Mesothelial cell of epicardium (in vitro differentiated cells): ENCODE measurements at regions not wholly inside any gene's neighbourhood (a gene's known extent, or its start where the extent isn't known, plus 50 kb on each side); places are given as distances from the start of the nearest gene placed in this dataset.

Experiments
- DNase-seq, 2 experiments: peaks; one replicate each; pipeline ENCODE4 v3.0.0; 2021; ENCODE audit warnings: low spot score in 2 of 2; ENCODE audit not compliant: unreplicated experiment in 2 of 2
- H3K27ac Mint-ChIP-seq: 2 replicates; pipeline ENCODE4 v1.8.0; 2021; ENCODE audit warnings: mixed read lengths
- H3K27me3 Mint-ChIP-seq: 2 replicates; pipeline ENCODE4 v1.8.0; 2021; ENCODE audit warnings: low read depth, mixed read lengths
- H3K36me3 Mint-ChIP-seq: 2 replicates; pipeline ENCODE4 v1.8.0; 2021; ENCODE audit warnings: mixed read lengths
- H3K4me1 Mint-ChIP-seq: 2 replicates; pipeline ENCODE4 v1.8.0; 2021; ENCODE audit warnings: mixed read lengths
- H3K4me3 Mint-ChIP-seq: 2 replicates; pipeline ENCODE4 v1.8.0; 2021; ENCODE audit warnings: mild to moderate bottlenecking, moderate library complexity, mixed read lengths
- H3K9me3 Mint-ChIP-seq: 2 replicates; pipeline ENCODE4 v1.8.0; 2021; ENCODE audit warnings: mixed read lengths
- CTCF ChIP-seq: fragments of 200-600 bp; sonication (generic); IDR thresholded peaks from one replicate; pipeline ENCODE4 v1.5.0; 2021; ENCODE audit warnings: antibody characterized with exemption; ENCODE audit not compliant: unreplicated experiment

- Mint-ChIP-seq H3K27me3 (peaks cover 7% of the 10 kb centered on the region), H3K27ac (no peak overlapping the region), H3K36me3 (no peaks in the 10 kb centered on the region), H3K4me1 (peaks cover 4% of the 10 kb centered on the region), H3K9me3 (no peaks in the 10 kb centered on the region), H3K4me3 (no peak overlapping the region)
- no peak for TF ChIP-seq CTCF
- no peak for DNase-seq
These were observed 303.2 kb downstream of the MAF start for GRCh38 chr16:79297296-79297695.

- TF ChIP-seq CTCF: no peak
- H3K36me3 Mint-ChIP-seq: no peaks in the 10 kb centered on the region
- no peak overlapping the region for H3K27ac Mint-ChIP-seq
- no peaks in the 10 kb centered on the region for H3K9me3 Mint-ChIP-seq
- peaks cover 4% of the 10 kb centered on the region for H3K4me1 Mint-ChIP-seq
- peaks cover 10% of the 10 kb centered on the region for H3K27me3 Mint-ChIP-seq
- no peak overlapping the region for H3K4me3 Mint-ChIP-seq
- DNase-seq: no peak
These were observed 304.0 kb downstream of the MAF start for GRCh38 chr16:79296491-79296890.

- H3K4me1 Mint-ChIP-seq: peaks cover 4% of the 10 kb centered on the region
These were observed 304.8 kb downstream of the MAF start for GRCh38 chr16:79295746-79296145.

GRCh38 chr16:79295162-79295561, 305.4 kb downstream of the MAF start:
- Mint-ChIP-seq H3K4me3 (no peak overlapping the region), H3K27ac (no peak overlapping the region), H3K27me3 (peaks cover 7% of the 10 kb centered on the region), H3K36me3 (no peaks in the 10 kb centered on the region), H3K4me1 (peaks cover 4% of the 10 kb centered on the region), H3K9me3 (no peaks in the 10 kb centered on the region)
- DNase-seq: no peak
- no peak for TF ChIP-seq CTCF

More at GRCh38 chr16:79295746-79296145, 304.8 kb downstream of the MAF start:
- H3K36me3 Mint-ChIP-seq: no peaks in the 10 kb centered on the region
- no peak for DNase-seq
- no peak for TF ChIP-seq CTCF
- no peak overlapping the region for H3K4me3 Mint-ChIP-seq
- H3K27ac Mint-ChIP-seq: no peak overlapping the region
- H3K27me3 Mint-ChIP-seq: peaks cover 9% of the 10 kb centered on the region
- no peaks in the 10 kb centered on the region for H3K9me3 Mint-ChIP-seq

- no peak for DNase-seq
- Mint-ChIP-seq H3K27me3 (peaks cover 7% of the 10 kb centered on the region), H3K36me3 (no peaks in the 10 kb centered on the region), H3K9me3 (no peaks in the 10 kb centered on the region), H3K27ac (no peak overlapping the region), H3K4me3 (no peak overlapping the region), H3K4me1 (peaks cover 4% of the 10 kb centered on the region)
- no peak for TF ChIP-seq CTCF
These were observed 306.0 kb downstream of the MAF start for GRCh38 chr16:79294568-79294967.

GRCh38 chr16:79293836-79294460, 306.6 kb downstream of the MAF start:
- H3K9me3 Mint-ChIP-seq: no peaks in the 10 kb centered on the region
- peaks cover under 1% of the 10 kb centered on the region for H3K4me1 Mint-ChIP-seq
- no peak overlapping the region for H3K27ac Mint-ChIP-seq
- H3K4me3 Mint-ChIP-seq: no peak overlapping the region
- no peak for TF ChIP-seq CTCF
- DNase-seq: no peak
- H3K36me3 Mint-ChIP-seq: no peaks in the 10 kb centered on the region
- H3K27me3 Mint-ChIP-seq: peaks cover 7% of the 10 kb centered on the region
